ENCODE measurements at regions not wholly inside any gene's neighbourhood (a gene's known extent, or its start where the extent isn't known, plus 50 kb on each side); places are given as distances from the start of the nearest gene placed in this dataset.

DNA sequence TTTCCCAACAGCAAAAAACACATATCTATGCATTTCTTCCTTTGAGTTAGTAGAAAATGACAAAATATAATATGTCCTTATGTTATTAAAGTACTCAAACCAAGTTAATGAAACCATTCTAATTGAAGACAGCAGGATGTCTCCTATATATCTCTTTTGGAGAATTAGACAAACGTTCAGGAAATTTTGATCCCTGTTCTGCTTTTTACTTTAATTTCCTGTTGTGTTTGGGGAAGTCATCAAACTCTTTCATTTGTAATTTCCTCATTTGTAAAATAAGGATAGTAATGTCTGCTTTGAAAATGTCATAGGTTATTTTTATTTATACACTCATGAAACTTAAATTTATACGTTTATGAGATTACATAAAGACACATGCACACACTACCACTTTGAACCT is 281.8 kb upstream of the ANO5 start:
- H3K9me3 Mint-ChIP-seq: peaks cover 14% of the 10 kb centered on the region
- no peak overlapping the region for H3K27ac Mint-ChIP-seq
- no peaks in the 10 kb centered on the region for H3K4me1 Mint-ChIP-seq
- H3K36me3 Mint-ChIP-seq: no peaks in the 10 kb centered on the region
- no peaks in the 10 kb centered on the region for H3K27me3 Mint-ChIP-seq
- ATAC-seq: no peak
- H3K4me3 Mint-ChIP-seq: no peak overlapping the region

DNA sequence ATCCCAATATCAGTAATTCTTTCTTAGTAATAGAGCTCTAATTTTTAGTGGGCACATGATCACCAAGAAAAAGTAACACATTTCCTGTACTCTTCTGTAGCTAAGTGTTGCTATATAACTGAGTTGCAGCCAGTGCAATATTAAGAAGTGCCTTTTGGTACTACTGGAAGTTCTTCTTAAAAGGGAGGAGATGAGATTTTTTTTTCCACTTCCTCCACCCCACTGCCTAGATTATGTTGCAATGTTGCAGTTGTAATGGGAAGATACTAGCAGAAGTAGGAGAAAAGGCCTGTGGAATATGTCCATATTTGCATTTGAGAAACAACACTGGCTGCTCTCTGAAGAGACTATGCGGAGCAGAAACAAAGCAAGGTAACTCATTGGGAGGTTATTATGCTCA is 280.6 kb upstream of the ANO5 start:
- no peaks in the 10 kb centered on the region for H3K36me3 Mint-ChIP-seq
- ATAC-seq: no peak
- no peak overlapping the region for H3K4me3 Mint-ChIP-seq
- H3K27ac Mint-ChIP-seq: no peak overlapping the region
- H3K4me1 Mint-ChIP-seq: no peaks in the 10 kb centered on the region
- H3K9me3 Mint-ChIP-seq: peaks cover 14% of the 10 kb centered on the region
- H3K27me3 Mint-ChIP-seq: no peaks in the 10 kb centered on the region

GRCh38 chr11:21921151-21921550 is 271.7 kb upstream of the ANO5 start:
- peaks cover 5% of the 10 kb centered on the region for H3K9me3 Mint-ChIP-seq
- no peaks in the 10 kb centered on the region for H3K36me3 Mint-ChIP-seq
- no peak for ATAC-seq
- H3K27me3 Mint-ChIP-seq: no peaks in the 10 kb centered on the region
- no peak overlapping the region for H3K27ac Mint-ChIP-seq
- no peak overlapping the region for H3K4me3 Mint-ChIP-seq
- H3K4me1 Mint-ChIP-seq: no peaks in the 10 kb centered on the region

DNA sequence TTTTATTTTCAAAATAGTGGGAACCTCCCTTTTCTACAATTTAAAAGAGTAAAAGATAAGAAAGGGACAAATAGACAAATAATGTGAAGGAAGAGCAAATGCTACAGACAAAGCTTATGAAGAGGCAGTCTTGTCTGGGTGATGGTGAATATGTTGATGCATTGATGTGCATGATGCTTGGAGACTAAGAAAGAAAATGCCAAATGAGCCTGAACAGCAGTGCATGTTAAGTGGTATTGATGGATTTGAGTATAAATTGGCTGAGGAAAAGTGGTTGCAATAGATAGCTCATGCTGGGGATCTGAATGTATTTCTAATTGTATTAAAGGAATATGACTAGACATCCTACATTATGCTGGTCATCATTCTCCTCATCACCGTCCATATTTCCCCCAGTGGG is 268.6 kb upstream of the ANO5 start:
- Mint-ChIP-seq H3K36me3 (no peaks in the 10 kb centered on the region), H3K27ac (no peak overlapping the region), H3K4me1 (no peaks in the 10 kb centered on the region), H3K9me3 (peaks cover 5% of the 10 kb centered on the region), H3K4me3 (no peak overlapping the region), H3K27me3 (no peaks in the 10 kb centered on the region)
- ATAC-seq: no peak

DNA sequence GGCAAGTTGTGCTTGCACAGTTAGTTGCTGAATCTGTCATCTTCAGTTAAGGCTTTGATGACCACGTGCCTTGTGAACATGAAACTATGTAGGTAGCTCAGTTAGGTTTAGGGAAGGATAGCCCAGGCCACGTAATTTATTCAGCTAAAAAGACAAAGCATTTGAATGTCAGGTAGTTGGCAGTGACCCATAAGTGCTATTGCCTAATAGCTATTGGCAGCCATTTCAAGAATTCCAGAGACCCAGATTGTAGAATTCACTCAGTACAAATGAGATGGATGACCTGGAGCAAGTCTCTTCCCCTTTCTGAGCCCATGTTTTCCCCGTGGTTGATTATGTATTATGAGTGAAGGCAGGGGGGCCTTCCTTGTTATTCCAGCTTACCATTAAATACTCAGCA is 265.3 kb upstream of the ANO5 start:
- no peaks in the 10 kb centered on the region for H3K9me3 Mint-ChIP-seq
- no peak for ATAC-seq

DNA sequence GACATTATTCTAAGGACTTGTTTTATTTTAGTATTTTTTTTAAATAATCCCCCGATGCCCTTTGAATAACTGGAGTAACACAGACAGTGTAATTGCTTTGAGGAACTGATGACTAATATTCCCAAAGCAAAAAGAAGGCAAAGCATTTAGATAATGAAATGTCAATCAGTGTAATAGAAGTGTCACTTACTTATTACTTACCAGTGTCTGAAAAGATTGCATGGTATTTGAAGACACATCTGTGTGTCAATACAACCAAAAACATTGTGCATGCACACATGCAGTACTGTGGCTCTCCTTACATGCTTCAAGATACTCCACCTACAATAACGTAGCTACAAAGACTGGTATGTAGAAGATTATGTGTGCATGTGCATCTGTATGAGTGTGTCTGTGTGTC is 264.0 kb upstream of the ANO5 start:
- Mint-ChIP-seq H3K27me3 (no peaks in the 10 kb centered on the region), H3K9me3 (no peaks in the 10 kb centered on the region), H3K36me3 (no peaks in the 10 kb centered on the region), H3K4me1 (no peaks in the 10 kb centered on the region), H3K27ac (no peak overlapping the region), H3K4me3 (no peak overlapping the region)
- no peak for ATAC-seq

More for the DNA sequence above, 265.3 kb upstream of the ANO5 start:
- no peaks in the 10 kb centered on the region for H3K27me3 Mint-ChIP-seq
- no peaks in the 10 kb centered on the region for H3K4me1 Mint-ChIP-seq
- no peak overlapping the region for H3K4me3 Mint-ChIP-seq
- H3K27ac Mint-ChIP-seq: no peak overlapping the region
- H3K36me3 Mint-ChIP-seq: no peaks in the 10 kb centered on the region

DNA sequence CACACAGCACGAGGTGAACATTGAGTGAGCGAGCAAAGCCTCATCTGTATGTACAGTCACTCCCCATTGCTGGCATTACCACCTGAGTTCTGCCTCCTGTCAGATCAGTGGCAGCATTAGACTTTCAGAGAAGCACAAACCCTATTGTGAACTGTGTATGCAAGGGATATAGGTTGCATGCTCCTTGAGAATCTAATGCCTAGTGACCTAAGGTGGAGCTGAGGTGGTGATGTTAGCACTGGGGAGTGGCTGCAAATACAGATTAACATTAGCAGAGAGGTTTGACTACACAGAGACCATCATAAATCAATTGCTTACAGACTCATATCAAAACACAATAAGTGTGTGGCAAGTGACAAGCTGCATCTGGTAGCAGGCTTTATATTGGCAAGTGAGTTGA is 262.5 kb upstream of the ANO5 start:
- Mint-ChIP-seq H3K4me1 (no peaks in the 10 kb centered on the region), H3K9me3 (no peaks in the 10 kb centered on the region), H3K27ac (no peak overlapping the region), H3K36me3 (no peaks in the 10 kb centered on the region), H3K27me3 (no peaks in the 10 kb centered on the region), H3K4me3 (no peak overlapping the region)
- ATAC-seq: no peak

GRCh38 chr11:21931436-21932101 is 261.3 kb upstream of the ANO5 start:
- Mint-ChIP-seq H3K9me3 (no peaks in the 10 kb centered on the region), H3K27me3 (no peaks in the 10 kb centered on the region), H3K27ac (no peak overlapping the region), H3K4me3 (no peak overlapping the region), H3K36me3 (no peaks in the 10 kb centered on the region), H3K4me1 (no peaks in the 10 kb centered on the region)
- no peak for ATAC-seq

DNA sequence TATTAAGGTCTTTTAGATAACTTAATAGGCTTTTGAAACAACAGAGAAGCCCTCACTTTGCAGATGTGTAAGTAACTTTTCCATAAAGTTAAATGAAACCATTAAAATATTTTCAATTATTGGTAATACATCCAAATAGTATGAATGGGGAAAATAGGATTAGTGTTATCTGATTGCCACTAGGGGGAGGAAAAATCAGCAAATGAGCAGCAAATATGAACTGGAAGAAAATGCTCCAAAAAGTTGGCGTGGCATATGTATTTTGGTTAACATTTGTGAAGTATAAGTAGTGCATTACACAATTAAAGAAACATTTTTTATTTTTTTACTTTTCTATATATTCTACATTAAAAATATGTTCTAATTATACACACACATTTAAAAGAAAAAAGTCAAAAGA is 259.8 kb upstream of the ANO5 start:
- no peak for ATAC-seq
- Mint-ChIP-seq H3K36me3 (no peaks in the 10 kb centered on the region), H3K27me3 (no peaks in the 10 kb centered on the region), H3K4me3 (no peak overlapping the region), H3K27ac (no peak overlapping the region), H3K9me3 (no peaks in the 10 kb centered on the region), H3K4me1 (no peaks in the 10 kb centered on the region)

DNA sequence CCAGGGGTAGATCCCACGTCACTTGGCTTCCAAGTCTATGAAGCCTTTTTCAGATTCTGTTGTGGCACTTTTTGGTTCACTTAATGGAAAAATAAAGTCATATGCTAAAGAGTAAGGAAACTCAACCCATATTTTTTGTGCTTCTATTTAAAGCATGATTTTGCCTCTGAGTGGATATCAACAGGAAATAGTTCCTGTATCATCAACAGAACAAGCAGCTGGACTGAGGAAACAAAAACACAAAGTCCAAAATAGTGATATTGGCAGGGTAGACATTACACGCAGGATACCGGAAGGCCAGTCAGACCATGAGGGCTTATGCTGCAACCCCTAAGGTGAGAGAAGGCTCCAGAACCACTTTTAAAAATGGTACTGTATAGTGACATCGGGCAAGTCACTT is 248.3 kb upstream of the ANO5 start:
- Mint-ChIP-seq H3K27me3 (no peaks in the 10 kb centered on the region), H3K36me3 (no peaks in the 10 kb centered on the region), H3K9me3 (no peaks in the 10 kb centered on the region), H3K27ac (no peak overlapping the region), H3K4me3 (no peak overlapping the region), H3K4me1 (no peaks in the 10 kb centered on the region)
- ATAC-seq: no peak

DNA sequence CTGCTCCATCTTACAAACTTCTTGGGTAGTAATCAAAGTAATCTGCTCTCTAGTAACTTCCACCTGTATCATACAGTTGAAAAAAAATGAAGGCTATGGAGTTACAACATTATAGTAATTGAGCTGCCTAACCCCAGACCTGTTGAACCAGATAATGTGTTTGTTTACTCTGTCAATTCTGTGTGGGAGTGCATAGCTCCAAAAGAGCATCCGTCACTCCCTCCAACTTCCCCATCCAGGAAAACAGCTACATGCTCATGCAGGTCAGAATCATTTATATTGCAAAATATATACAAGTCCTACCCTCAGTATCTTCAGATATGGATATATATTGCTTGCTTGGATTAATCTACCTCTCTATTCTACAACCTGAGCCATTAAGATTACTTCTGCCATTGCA is 244.0 kb upstream of the ANO5 start:
- Mint-ChIP-seq H3K27me3 (no peaks in the 10 kb centered on the region), H3K4me1 (no peaks in the 10 kb centered on the region), H3K27ac (no peak overlapping the region), H3K9me3 (no peaks in the 10 kb centered on the region), H3K4me3 (no peak overlapping the region), H3K36me3 (no peaks in the 10 kb centered on the region)
- no peak for ATAC-seq

DNA sequence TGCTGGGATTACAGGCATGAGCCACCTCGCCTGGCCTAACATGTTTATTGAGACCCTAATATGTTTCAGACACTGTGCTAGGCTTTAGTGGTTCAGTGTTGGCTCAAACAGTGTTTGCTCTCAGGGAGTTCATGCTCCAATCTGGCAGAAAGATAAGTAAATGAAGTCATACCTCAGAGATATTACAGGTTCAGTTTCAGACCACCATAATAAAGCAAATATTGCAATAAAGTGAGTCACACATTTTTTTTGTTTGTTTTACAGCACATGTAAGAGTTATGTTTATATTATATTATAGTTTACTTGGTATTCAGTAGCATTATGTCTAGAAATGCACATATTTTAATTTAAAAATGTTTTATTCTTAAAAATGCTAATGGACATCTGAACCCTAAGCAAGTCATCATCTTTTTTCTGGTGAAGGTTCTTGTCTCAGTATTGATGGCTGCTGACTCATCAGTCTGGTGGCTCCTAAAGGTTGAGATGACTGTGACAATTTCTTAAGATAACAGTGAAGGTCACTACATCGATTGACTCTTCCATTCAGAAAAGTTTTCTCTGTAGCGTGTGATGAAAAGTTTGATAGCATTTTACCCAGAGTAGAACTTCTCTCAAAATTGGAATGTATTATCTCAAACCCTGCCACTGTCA is 243.0 kb upstream of the ANO5 start:
- Mint-ChIP-seq H3K27me3 (no peaks in the 10 kb centered on the region), H3K4me1 (no peaks in the 10 kb centered on the region), H3K36me3 (no peaks in the 10 kb centered on the region), H3K27ac (no peak overlapping the region), H3K9me3 (peaks cover 3% of the 10 kb centered on the region), H3K4me3 (no peak overlapping the region)
- no peak for ATAC-seq

GRCh38 chr11:21963013-21963412 is 229.9 kb upstream of the ANO5 start:
- no peak overlapping the region for H3K27ac Mint-ChIP-seq
- no peak overlapping the region for H3K4me3 Mint-ChIP-seq
- H3K27me3 Mint-ChIP-seq: no peaks in the 10 kb centered on the region
- peaks cover 6% of the 10 kb centered on the region for H3K9me3 Mint-ChIP-seq
- H3K4me1 Mint-ChIP-seq: no peaks in the 10 kb centered on the region
- no peak for ATAC-seq
- no peaks in the 10 kb centered on the region for H3K36me3 Mint-ChIP-seq

GRCh38 chr11:21965221-21965620 is 227.7 kb upstream of the ANO5 start:
- Mint-ChIP-seq H3K27ac (no peak overlapping the region), H3K27me3 (no peaks in the 10 kb centered on the region), H3K36me3 (no peaks in the 10 kb centered on the region), H3K4me3 (no peak overlapping the region), H3K4me1 (no peaks in the 10 kb centered on the region), H3K9me3 (peaks cover 3% of the 10 kb centered on the region)
- ATAC-seq: no peak

- H3K9me3 Mint-ChIP-seq: peaks cover 2% of the 10 kb centered on the region
- no peak for ATAC-seq
- no peaks in the 10 kb centered on the region for H3K36me3 Mint-ChIP-seq
- H3K27ac Mint-ChIP-seq: no peak overlapping the region
- H3K27me3 Mint-ChIP-seq: no peaks in the 10 kb centered on the region
- no peak overlapping the region for H3K4me3 Mint-ChIP-seq
- no peaks in the 10 kb centered on the region for H3K4me1 Mint-ChIP-seq
Observed at GRCh38 chr11:21968702-21969101, 224.2 kb upstream of the ANO5 start.

DNA sequence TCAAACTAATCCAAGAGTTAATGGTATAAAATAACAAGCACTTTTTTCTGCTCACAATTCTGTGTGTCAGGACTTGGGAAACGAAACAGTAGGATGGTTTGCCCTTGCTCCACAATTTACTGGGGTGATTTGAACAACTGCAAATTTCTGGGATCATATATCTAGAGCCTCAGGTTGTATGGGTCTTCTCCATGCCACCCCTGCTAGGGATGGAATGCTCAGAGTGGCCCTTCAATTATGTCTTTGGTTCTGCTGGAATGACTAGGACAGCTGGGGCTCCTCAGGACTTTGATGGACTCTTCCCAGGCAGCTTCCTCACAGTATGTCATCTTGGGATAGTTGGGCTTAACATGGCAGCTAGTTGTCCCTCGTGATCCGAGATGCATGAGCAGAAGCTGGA is 223.0 kb upstream of the ANO5 start:
- Mint-ChIP-seq H3K27ac (no peak overlapping the region), H3K4me3 (no peak overlapping the region), H3K4me1 (no peaks in the 10 kb centered on the region), H3K27me3 (no peaks in the 10 kb centered on the region), H3K9me3 (no peaks in the 10 kb centered on the region), H3K36me3 (no peaks in the 10 kb centered on the region)
- no peak for ATAC-seq

All from stimulated activated memory B cell treated with anti-CD40 and anti-IgM and Interleukin-4, amounts not matched to agents 10 μg/mL and 1 μg/mL and 100 μg/mL, for 72 hours (primary cell).